ENCODE measurements at regions not wholly inside any gene's neighbourhood (a gene's known extent, or its start where the extent isn't known, plus 50 kb on each side); places are given as distances from the start of the nearest gene placed in this dataset.

GRCh38 chr1:192441492-192441891 lies 124.7 kb downstream of the RGS21 start:
- TF ChIP-seq CTCF (IDR thresholded peaks at IDR 0.05) (no peak), POLR2A (IDR thresholded peaks at IDR 0.05) (no peak), POLR2AphosphoS5 (IDR thresholded peaks at IDR 0.05) (no peak), EP300 (IDR thresholded peaks at IDR 0.05) (no peak)

All from gastroesophageal sphincter (tissue), 3 donors.